ENCODE measurements at regions not wholly inside any gene's neighbourhood (a gene's known extent, or its start where the extent isn't known, plus 50 kb on each side); places are given as distances from the start of the nearest gene placed in this dataset.

GRCh38 chr10:29856295-29856694, 203.1 kb downstream of the JCAD start:
- Histone ChIP-seq H3K4me1 (ENCODE audit: control insufficient read depth in 2 of 2, insufficient read depth in 2 of 2, low read length in 2 of 2) (peaks cover 0 to 7% of the 10 kb centered on the region in 2 donors), H3K4me3 (ENCODE audit: low read length in 2 of 2) (no peak overlapping the region), H3K27ac (ENCODE audit: low read depth in 1 of 2, low read length in 1 of 2) (no peak overlapping the region), H3K9me3 (ENCODE audit: control insufficient read depth in 2 of 2, insufficient read depth in 1 of 2, low read length in 1 of 2) (no peaks in the 10 kb centered on the region), H3K27me3 (ENCODE audit: control insufficient read depth in 2 of 2, insufficient read depth in 1 of 2, low read length in 1 of 2) (no peaks in the 10 kb centered on the region), H3K36me3 (ENCODE audit: control insufficient read depth in 2 of 2, insufficient read depth in 2 of 2, low read length in 1 of 2) (no peaks in the 10 kb centered on the region)
- no peak for DNase-seq (ENCODE audit: low read depth in 6 of 9, low spot score in 9 of 9)
- WGBS = over 99% methylated on average over 3 of the region's 3 CpGs

- Histone ChIP-seq H3K4me1 (ENCODE audit: control insufficient read depth in 2 of 2, insufficient read depth in 2 of 2, low read length in 2 of 2) (peaks cover 0 to 22% of the 10 kb centered on the region in 2 donors), H3K36me3 (ENCODE audit: control insufficient read depth in 2 of 2, insufficient read depth in 2 of 2, low read length in 1 of 2) (no peaks in the 10 kb centered on the region), H3K4me3 (ENCODE audit: low read length in 2 of 2) (no peak overlapping the region), H3K9me3 (ENCODE audit: control insufficient read depth in 2 of 2, insufficient read depth in 1 of 2, low read length in 1 of 2) (no peaks in the 10 kb centered on the region), H3K27ac (ENCODE audit: low read depth in 1 of 2, low read length in 1 of 2) (no peak overlapping the region), H3K27me3 (ENCODE audit: control insufficient read depth in 2 of 2, insufficient read depth in 1 of 2, low read length in 1 of 2) (no peaks in the 10 kb centered on the region)
- WGBS = 94% methylated on average over 4 of the region's 4 CpGs
- no peak for DNase-seq (ENCODE audit: low read depth in 6 of 9, low spot score in 9 of 9)
Observed at GRCh38 chr10:29853913-29854312, 205.5 kb downstream of the JCAD start.

GRCh38 chr10:29851241-29851640, 208.1 kb downstream of the JCAD start:
- DNase-seq (ENCODE audit: low read depth in 6 of 9, low spot score in 9 of 9) = no peak
- H3K36me3 ChIP-seq (ENCODE audit: control insufficient read depth in 2 of 2, insufficient read depth in 2 of 2, low read length in 1 of 2) = no peaks in the 10 kb centered on the region
- H3K27me3 ChIP-seq (ENCODE audit: control insufficient read depth in 2 of 2, insufficient read depth in 1 of 2, low read length in 1 of 2) = no peaks in the 10 kb centered on the region
- no peaks in the 10 kb centered on the region for H3K9me3 ChIP-seq (ENCODE audit: control insufficient read depth in 2 of 2, insufficient read depth in 1 of 2, low read length in 1 of 2)
- no peak overlapping the region for H3K4me3 ChIP-seq (ENCODE audit: low read length in 2 of 2)
- no peak overlapping the region for H3K27ac ChIP-seq (ENCODE audit: low read depth in 1 of 2, low read length in 1 of 2)
- WGBS = 97% methylated on average over 5 of the region's 5 CpGs
- peaks cover 0 to 15% of the 10 kb centered on the region in 2 donors for H3K4me1 ChIP-seq (ENCODE audit: control insufficient read depth in 2 of 2, insufficient read depth in 2 of 2, low read length in 2 of 2)

- H3K4me3 ChIP-seq (ENCODE audit: low read length in 2 of 2) = no peak overlapping the region
- no peaks in the 10 kb centered on the region for H3K27me3 ChIP-seq (ENCODE audit: control insufficient read depth in 2 of 2, insufficient read depth in 1 of 2, low read length in 1 of 2)
- H3K36me3 ChIP-seq (ENCODE audit: control insufficient read depth in 2 of 2, insufficient read depth in 2 of 2, low read length in 1 of 2) = no peaks in the 10 kb centered on the region
- peaks cover 0 to 15% of the 10 kb centered on the region in 2 donors for H3K4me1 ChIP-seq (ENCODE audit: control insufficient read depth in 2 of 2, insufficient read depth in 2 of 2, low read length in 2 of 2)
- DNase-seq (ENCODE audit: low read depth in 6 of 9, low spot score in 9 of 9) = no peak
- WGBS = 60% methylated on average over 3 of the region's 3 CpGs
- no peak overlapping the region for H3K27ac ChIP-seq (ENCODE audit: low read depth in 1 of 2, low read length in 1 of 2)
- H3K9me3 ChIP-seq (ENCODE audit: control insufficient read depth in 2 of 2, insufficient read depth in 1 of 2, low read length in 1 of 2) = no peaks in the 10 kb centered on the region
Observed at GRCh38 chr10:29850371-29850770, 209.0 kb downstream of the JCAD start.

- 74% methylated on average over 3 of the region's 3 CpGs for WGBS
- no peaks in the 10 kb centered on the region for H3K9me3 ChIP-seq (ENCODE audit: control insufficient read depth in 2 of 2, insufficient read depth in 1 of 2, low read length in 1 of 2)
- no peaks in the 10 kb centered on the region for H3K27me3 ChIP-seq (ENCODE audit: control insufficient read depth in 2 of 2, insufficient read depth in 1 of 2, low read length in 1 of 2)
- H3K27ac ChIP-seq (ENCODE audit: low read depth in 1 of 2, low read length in 1 of 2) = peak overlapping the region in 1 of 2 donors; percentile 74
- no peak for DNase-seq (ENCODE audit: low read depth in 6 of 9, low spot score in 9 of 9)
- H3K4me3 ChIP-seq (ENCODE audit: low read length in 2 of 2) = no peak overlapping the region
- peaks cover 0 to 15% of the 10 kb centered on the region in 2 donors for H3K4me1 ChIP-seq (ENCODE audit: control insufficient read depth in 2 of 2, insufficient read depth in 2 of 2, low read length in 2 of 2)
- no peaks in the 10 kb centered on the region for H3K36me3 ChIP-seq (ENCODE audit: control insufficient read depth in 2 of 2, insufficient read depth in 2 of 2, low read length in 1 of 2)
Observed at GRCh38 chr10:29849886-29850285, 209.5 kb downstream of the JCAD start.

- WGBS = 47% methylated on average over 9 of the region's 9 CpGs
- DNase-seq (ENCODE audit: low read depth in 6 of 9, low spot score in 9 of 9) = peak in 1 of 9 donors; percentile 32
- Histone ChIP-seq H3K27ac (ENCODE audit: low read depth in 1 of 2, low read length in 1 of 2) (peak overlapping the region; percentile 53 to 74), H3K9me3 (ENCODE audit: control insufficient read depth in 2 of 2, insufficient read depth in 1 of 2, low read length in 1 of 2) (no peaks in the 10 kb centered on the region), H3K36me3 (ENCODE audit: control insufficient read depth in 2 of 2, insufficient read depth in 2 of 2, low read length in 1 of 2) (no peaks in the 10 kb centered on the region), H3K4me3 (ENCODE audit: low read length in 2 of 2) (no peak overlapping the region), H3K4me1 (ENCODE audit: control insufficient read depth in 2 of 2, insufficient read depth in 2 of 2, low read length in 2 of 2) (peaks cover 0 to 15% of the 10 kb centered on the region in 2 donors), H3K27me3 (ENCODE audit: control insufficient read depth in 2 of 2, insufficient read depth in 1 of 2, low read length in 1 of 2) (no peaks in the 10 kb centered on the region)
Observed at GRCh38 chr10:29849126-29849833, 210.1 kb downstream of the JCAD start.

GRCh38 chr10:29846881-29847280, 212.1 kb upstream of the SVIL start:
- no peaks in the 10 kb centered on the region for H3K36me3 ChIP-seq (ENCODE audit: control insufficient read depth in 2 of 2, insufficient read depth in 2 of 2, low read length in 1 of 2)
- H3K27ac ChIP-seq (ENCODE audit: low read depth in 1 of 2, low read length in 1 of 2) = no peak overlapping the region
- no peak for DNase-seq (ENCODE audit: low read depth in 6 of 9, low spot score in 9 of 9)
- H3K4me1 ChIP-seq (ENCODE audit: control insufficient read depth in 2 of 2, insufficient read depth in 2 of 2, low read length in 2 of 2) = peaks cover 3 to 28% of the 10 kb centered on the region in 2 donors
- no peak overlapping the region for H3K4me3 ChIP-seq (ENCODE audit: low read length in 2 of 2)
- no peaks in the 10 kb centered on the region for H3K27me3 ChIP-seq (ENCODE audit: control insufficient read depth in 2 of 2, insufficient read depth in 1 of 2, low read length in 1 of 2)
- WGBS = 95% methylated on average over 3 of the region's 3 CpGs
- no peaks in the 10 kb centered on the region for H3K9me3 ChIP-seq (ENCODE audit: control insufficient read depth in 2 of 2, insufficient read depth in 1 of 2, low read length in 1 of 2)

- Histone ChIP-seq H3K4me3 (ENCODE audit: low read length in 2 of 2) (no peak overlapping the region), H3K9me3 (ENCODE audit: control insufficient read depth in 2 of 2, insufficient read depth in 1 of 2, low read length in 1 of 2) (no peaks in the 10 kb centered on the region), H3K27me3 (ENCODE audit: control insufficient read depth in 2 of 2, insufficient read depth in 1 of 2, low read length in 1 of 2) (no peaks in the 10 kb centered on the region), H3K4me1 (ENCODE audit: control insufficient read depth in 2 of 2, insufficient read depth in 2 of 2, low read length in 2 of 2) (peaks cover 3 to 33% of the 10 kb centered on the region in 2 donors), H3K27ac (ENCODE audit: low read depth in 1 of 2, low read length in 1 of 2) (no peak overlapping the region), H3K36me3 (ENCODE audit: control insufficient read depth in 2 of 2, insufficient read depth in 2 of 2, low read length in 1 of 2) (no peaks in the 10 kb centered on the region)
- 100% methylated on average over 1 of the region's 1 CpG for WGBS
- DNase-seq (ENCODE audit: low read depth in 6 of 9, low spot score in 9 of 9) = no peak
Observed at GRCh38 chr10:29845166-29845565, 210.4 kb upstream of the SVIL start.

GRCh38 chr10:29843143-29843542, 208.4 kb upstream of the SVIL start:
- no peaks in the 10 kb centered on the region for H3K36me3 ChIP-seq (ENCODE audit: control insufficient read depth in 2 of 2, insufficient read depth in 2 of 2, low read length in 1 of 2)
- DNase-seq (ENCODE audit: low read depth in 6 of 9, low spot score in 9 of 9) = no peak
- no peaks in the 10 kb centered on the region for H3K27me3 ChIP-seq (ENCODE audit: control insufficient read depth in 2 of 2, insufficient read depth in 1 of 2, low read length in 1 of 2)
- H3K27ac ChIP-seq (ENCODE audit: low read depth in 1 of 2, low read length in 1 of 2) = no peak overlapping the region
- no peak overlapping the region for H3K4me3 ChIP-seq (ENCODE audit: low read length in 2 of 2)
- no peaks in the 10 kb centered on the region for H3K9me3 ChIP-seq (ENCODE audit: control insufficient read depth in 2 of 2, insufficient read depth in 1 of 2, low read length in 1 of 2)
- WGBS = 97% methylated on average over 5 of the region's 5 CpGs
- H3K4me1 ChIP-seq (ENCODE audit: control insufficient read depth in 2 of 2, insufficient read depth in 2 of 2, low read length in 2 of 2) = peaks cover 3 to 40% of the 10 kb centered on the region in 2 donors

All from thymus (tissue), 11 donors.